ENCODE measurements at regions not wholly inside any gene's neighbourhood (a gene's known extent, or its start where the extent isn't known, plus 50 kb on each side); places are given as distances from the start of the nearest gene placed in this dataset.

- Histone ChIP-seq H3K27ac (ENCODE audit: low read depth, low read length) (no peak overlapping the region), H2AFZ (ENCODE audit: low read length) (no peak overlapping the region), H3K4me2 (ENCODE audit: insufficient read depth, low read length) (no peak overlapping the region), H3K4me1 (ENCODE audit: insufficient read depth, low read length) (no peaks in the 10 kb centered on the region), H3K36me3 (ENCODE audit: insufficient read depth, low read length) (no peaks in the 10 kb centered on the region), H3K27me3 (ENCODE audit: insufficient read depth, low read length) (no peaks in the 10 kb centered on the region), H3K4me3 (ENCODE audit: insufficient read depth, low read length) (no peak overlapping the region), H4K20me1 (ENCODE audit: insufficient read depth, low read length) (no peaks in the 10 kb centered on the region), H3K79me2 (ENCODE audit: insufficient read depth, low read length) (no peaks in the 10 kb centered on the region), H3K9me3 (ENCODE audit: low read depth, low read length) (no peaks in the 10 kb centered on the region)
- DNase-seq (ENCODE audit: insufficient read length, low spot score, missing footprints), result no peak
- no peak for TF ChIP-seq CTCF (IDR thresholded peaks at IDR 0.05; ENCODE audit: extremely low read depth, low read depth, low read length)
These were observed 308.4 kb upstream of the NAV3 start for GRCh38 chr12:77522247-77522646.

- Histone ChIP-seq H3K27ac (ENCODE audit: low read depth, low read length) (no peak overlapping the region), H3K36me3 (ENCODE audit: insufficient read depth, low read length) (no peaks in the 10 kb centered on the region), H3K4me3 (ENCODE audit: insufficient read depth, low read length) (no peak overlapping the region), H2AFZ (ENCODE audit: low read length) (no peak overlapping the region), H4K20me1 (ENCODE audit: insufficient read depth, low read length) (no peaks in the 10 kb centered on the region), H3K4me2 (ENCODE audit: insufficient read depth, low read length) (no peak overlapping the region), H3K4me1 (ENCODE audit: insufficient read depth, low read length) (no peaks in the 10 kb centered on the region), H3K79me2 (ENCODE audit: insufficient read depth, low read length) (no peaks in the 10 kb centered on the region), H3K27me3 (ENCODE audit: insufficient read depth, low read length) (no peaks in the 10 kb centered on the region), H3K9me3 (ENCODE audit: low read depth, low read length) (no peaks in the 10 kb centered on the region)
- no peak for TF ChIP-seq CTCF (IDR thresholded peaks at IDR 0.05; ENCODE audit: extremely low read depth, low read depth, low read length)
- DNase-seq (ENCODE audit: insufficient read length, low spot score, missing footprints), result peak; percentile 8
These were observed 309.1 kb upstream of the NAV3 start for GRCh38 chr12:77521508-77522115.

- DNase-seq (ENCODE audit: insufficient read length, low spot score, missing footprints), result no peak
- Histone ChIP-seq H2AFZ (ENCODE audit: low read length) (no peak overlapping the region), H3K79me2 (ENCODE audit: insufficient read depth, low read length) (no peaks in the 10 kb centered on the region), H3K9me3 (ENCODE audit: low read depth, low read length) (no peaks in the 10 kb centered on the region), H3K27me3 (ENCODE audit: insufficient read depth, low read length) (no peaks in the 10 kb centered on the region), H3K4me1 (ENCODE audit: insufficient read depth, low read length) (no peaks in the 10 kb centered on the region), H3K36me3 (ENCODE audit: insufficient read depth, low read length) (no peaks in the 10 kb centered on the region), H4K20me1 (ENCODE audit: insufficient read depth, low read length) (no peaks in the 10 kb centered on the region), H3K4me3 (ENCODE audit: insufficient read depth, low read length) (no peak overlapping the region), H3K4me2 (ENCODE audit: insufficient read depth, low read length) (no peak overlapping the region), H3K27ac (ENCODE audit: low read depth, low read length) (no peak overlapping the region)
- TF ChIP-seq CTCF (IDR thresholded peaks at IDR 0.05; ENCODE audit: extremely low read depth, low read depth, low read length), result no peak
These were observed 316.2 kb upstream of the NAV3 start for GRCh38 chr12:77514511-77514910.

- Histone ChIP-seq H3K4me3 (ENCODE audit: insufficient read depth, low read length) (no peak overlapping the region), H3K4me1 (ENCODE audit: insufficient read depth, low read length) (no peaks in the 10 kb centered on the region), H4K20me1 (ENCODE audit: insufficient read depth, low read length) (no peaks in the 10 kb centered on the region), H2AFZ (ENCODE audit: low read length) (no peak overlapping the region), H3K79me2 (ENCODE audit: insufficient read depth, low read length) (no peaks in the 10 kb centered on the region), H3K9me3 (ENCODE audit: low read depth, low read length) (no peaks in the 10 kb centered on the region), H3K36me3 (ENCODE audit: insufficient read depth, low read length) (no peaks in the 10 kb centered on the region), H3K27me3 (ENCODE audit: insufficient read depth, low read length) (no peaks in the 10 kb centered on the region), H3K4me2 (ENCODE audit: insufficient read depth, low read length) (no peak overlapping the region), H3K27ac (ENCODE audit: low read depth, low read length) (no peak overlapping the region)
- TF ChIP-seq CTCF (IDR thresholded peaks at IDR 0.05; ENCODE audit: extremely low read depth, low read depth, low read length), result no peak
- DNase-seq (ENCODE audit: insufficient read length, low spot score, missing footprints), result no peak
These were observed 319.7 kb upstream of the NAV3 start for GRCh38 chr12:77510985-77511384.

Data from osteoblast (primary cell).